Fibroblast of skin of left biceps (primary cell): ENCODE measurements at regions not wholly inside any gene's neighbourhood (a gene's known extent, or its start where the extent isn't known, plus 50 kb on each side); places are given as distances from the start of the nearest gene placed in this dataset.

Experiments used
- DNase-seq, 2 experiments: peaks; one replicate each; pipeline ENCODE4 v3.0.0-alpha.2; 2013; ENCODE audit warnings: low read depth in 2 of 2

DNA sequence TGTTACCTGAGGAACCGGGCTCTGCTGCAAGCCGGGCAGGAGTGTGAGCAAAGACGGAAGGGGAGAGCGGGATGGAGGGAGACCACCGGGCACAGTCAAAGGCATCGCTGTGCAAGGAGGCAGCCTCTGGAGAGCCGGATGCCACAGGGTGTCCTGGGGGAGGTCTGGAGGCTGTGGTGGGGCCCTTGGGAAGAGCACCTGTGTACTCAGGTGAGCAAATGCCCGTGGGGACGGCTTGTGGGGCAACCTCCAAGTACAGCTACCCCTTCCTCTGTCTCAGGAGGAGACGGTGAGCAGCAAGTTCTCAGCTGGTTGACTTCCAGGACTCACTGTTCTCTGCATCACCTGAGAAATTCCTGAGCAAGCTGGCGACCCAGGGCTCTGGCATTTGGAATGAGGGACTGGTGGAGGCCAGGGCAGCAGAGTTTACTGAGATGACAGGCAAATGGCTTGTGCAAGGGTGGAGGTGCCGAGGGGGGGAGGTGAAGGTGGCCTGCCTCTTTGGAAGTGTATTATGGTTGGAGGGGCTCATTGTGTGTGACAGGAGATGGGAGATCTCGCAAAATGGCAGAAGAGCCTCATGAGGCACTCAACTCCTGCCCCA is 345.2 kb upstream of the SHH start:
- no peak for DNase-seq

DNA sequence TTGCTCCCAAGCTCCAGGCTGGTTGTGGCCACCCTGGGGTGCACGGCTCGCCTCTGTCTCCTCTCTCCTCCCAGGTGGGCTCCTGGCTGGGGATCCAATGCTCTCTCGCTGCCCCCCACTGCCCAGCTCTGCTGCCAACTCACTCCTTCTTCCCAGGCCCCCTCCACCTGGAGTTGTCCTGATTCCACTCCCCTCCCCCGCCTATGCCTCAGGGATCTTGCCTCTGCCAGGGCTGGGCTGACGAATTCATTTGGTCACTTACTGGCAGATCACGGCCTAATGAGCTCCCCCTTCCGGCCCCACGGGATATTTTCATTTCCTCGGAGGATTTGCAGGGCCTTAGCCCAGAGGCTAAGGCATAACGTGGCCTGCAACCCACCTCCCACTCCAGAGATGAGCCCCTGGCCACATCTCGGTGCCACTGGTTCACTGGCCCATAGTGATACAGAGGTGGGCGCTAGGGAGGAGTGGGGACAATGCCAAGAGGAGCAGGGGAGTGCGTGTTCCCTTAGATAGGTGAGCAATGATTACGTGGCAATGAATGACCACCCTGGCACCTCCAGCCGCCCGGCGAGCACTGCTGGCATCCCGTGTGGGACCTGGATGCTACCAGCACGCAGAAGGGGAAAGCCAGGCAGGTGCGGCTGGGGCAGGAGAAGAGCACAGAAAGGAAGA is 344.6 kb upstream of the SHH start:
- DNase-seq, result no peak

DNA sequence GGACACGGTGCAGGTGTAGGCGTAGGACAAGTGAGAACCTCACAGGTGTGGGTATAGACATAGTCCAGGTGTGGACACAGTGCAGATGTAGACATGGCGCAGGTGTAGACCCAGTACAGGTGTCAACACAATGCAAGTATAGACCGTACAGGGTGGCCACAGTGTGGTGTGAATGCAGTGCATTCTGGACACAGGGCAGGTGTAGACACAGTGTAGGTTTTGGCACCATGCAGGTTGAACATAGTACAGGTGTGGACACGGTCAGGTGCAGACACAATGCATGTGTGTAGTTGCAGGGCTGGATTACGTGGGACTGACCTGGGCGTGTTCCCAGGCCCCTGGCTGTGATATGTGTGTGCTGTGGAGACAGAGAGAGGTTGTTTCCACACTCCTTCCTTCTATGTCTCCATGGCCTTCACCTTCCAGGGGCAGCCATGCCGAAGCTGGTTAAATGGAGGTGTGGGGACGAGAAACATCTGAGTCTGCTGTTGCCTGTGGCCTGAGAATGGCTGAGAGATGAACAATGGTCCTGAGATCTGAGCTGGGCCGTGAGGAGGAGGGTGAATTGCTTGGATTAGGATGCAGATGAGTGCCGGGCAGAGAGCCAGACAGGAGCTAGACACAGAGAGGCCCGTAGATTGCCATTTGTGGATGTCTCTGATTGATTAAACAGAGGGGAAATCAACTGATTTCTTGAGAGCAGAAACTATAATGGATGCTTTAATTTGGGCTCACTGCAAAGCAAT is 343.9 kb upstream of the SHH start:
- DNase-seq, result no peak

DNA sequence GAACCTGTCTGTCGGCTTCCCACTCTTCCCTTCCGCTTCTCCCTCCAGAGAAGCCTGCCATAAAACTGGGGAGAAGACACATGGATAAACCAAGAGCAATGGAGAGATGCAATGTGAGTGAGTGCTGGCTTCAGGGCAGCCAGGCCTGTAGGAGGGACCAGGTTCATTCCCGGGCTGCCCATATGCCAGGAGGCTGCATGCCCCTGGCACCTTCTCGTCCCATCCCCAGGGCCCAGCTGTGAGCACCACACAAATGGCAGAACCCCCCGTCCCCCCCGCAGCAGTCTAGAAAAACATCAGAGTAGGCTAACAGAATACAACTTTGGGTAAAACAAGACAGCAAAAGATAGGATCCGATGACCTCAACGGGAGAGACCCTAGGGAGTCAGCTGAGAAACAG is 341.3 kb upstream of the SHH start:
- DNase-seq, result no peak

DNA sequence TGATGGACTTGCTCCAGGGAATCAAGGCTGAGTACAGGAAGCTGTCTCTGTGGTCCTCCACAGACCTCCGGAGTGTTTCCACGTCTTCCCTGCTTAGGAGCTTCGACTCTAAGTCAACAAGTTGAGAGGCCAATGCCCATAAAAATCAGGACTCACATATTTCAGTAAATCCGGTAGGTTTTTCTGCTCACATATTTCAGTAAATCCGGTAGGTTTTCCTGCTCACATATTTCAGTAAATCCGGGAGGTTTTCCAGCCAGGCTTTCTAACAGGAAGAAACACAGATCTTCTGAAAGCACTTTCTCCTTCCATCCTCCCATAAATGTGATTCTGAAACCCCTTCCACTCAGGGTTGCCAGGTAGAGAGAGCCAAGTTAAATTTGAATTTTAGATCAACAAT is 340.1 kb upstream of the SHH start:
- no peak for DNase-seq

DNA sequence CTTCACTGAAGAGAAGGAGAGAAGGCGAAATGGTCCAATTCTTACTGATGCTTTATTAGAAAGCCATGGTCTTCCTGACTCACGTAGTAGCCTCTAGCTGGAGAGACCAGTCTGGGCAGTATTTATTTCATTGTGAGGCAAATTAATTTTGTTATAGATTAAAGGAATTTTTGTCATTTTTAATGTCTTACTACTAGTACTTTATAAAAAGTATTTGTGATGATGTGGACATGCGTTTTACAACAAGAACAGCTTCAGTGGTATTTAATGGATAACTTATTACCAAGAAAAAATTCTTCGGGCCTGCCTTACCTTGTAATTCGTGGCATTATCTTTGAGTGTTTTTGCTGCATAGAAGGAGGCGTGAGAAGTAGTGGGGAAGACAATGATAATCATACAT is 339.4 kb upstream of the SHH start:
- no peak for DNase-seq

DNA sequence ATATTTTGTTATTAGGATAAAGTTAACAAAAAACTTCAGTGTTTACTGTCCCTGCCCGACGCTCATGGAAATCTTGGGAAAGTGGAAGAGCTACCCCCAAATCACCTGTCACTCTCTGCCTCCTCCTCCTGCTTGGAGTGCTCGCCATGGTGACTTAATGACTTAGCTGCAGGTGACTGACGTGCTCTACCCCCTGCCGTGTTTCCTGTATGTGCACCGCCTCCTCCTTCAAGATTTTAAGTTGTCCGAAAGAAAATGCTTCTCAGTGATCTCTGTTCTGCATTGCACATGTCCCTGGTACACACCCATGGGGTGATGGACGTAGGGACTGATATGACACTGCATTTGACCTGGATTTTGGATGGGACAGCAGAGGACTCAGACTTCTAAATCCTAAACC is 338.8 kb upstream of the SHH start:
- DNase-seq, result no peak

DNA sequence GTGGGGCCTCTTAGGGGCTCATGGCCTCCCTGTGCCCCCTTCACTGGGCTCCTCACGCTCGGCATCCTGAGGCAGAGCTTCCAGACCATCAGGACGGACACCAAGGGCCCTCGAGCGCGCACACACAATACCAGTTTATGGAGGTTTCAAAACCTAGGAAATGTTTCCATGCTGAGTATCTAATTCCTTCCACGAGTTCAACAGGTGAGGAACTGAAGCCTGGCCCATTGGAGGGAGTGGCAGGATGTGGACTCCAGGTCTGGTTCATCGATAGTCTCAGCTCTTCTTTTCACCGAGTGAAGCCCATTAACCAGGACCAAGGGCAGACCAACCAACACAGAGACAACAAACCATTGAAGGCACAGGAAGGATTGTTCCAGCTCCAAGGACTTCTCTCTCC is 336.7 kb upstream of the SHH start:
- no peak for DNase-seq

DNA sequence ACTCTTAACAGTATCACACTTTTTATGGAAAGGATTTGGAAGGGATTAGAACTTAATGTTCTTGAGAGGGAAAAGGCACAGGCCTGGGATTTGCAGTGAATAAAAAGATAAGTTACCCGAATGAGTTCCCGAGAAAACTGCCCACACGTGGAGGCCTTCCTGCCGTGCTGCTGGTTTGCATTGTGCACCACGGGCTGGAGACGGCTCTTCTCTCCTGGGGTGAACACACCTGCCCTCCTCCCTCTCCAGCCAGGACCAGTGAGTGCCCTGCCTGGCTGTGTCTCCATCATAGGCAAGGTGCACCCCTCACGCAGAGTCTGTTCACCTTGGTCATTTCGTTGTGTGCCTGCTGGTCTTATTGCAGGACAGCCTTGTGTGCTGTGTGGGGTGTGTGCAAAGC is 336.3 kb upstream of the SHH start:
- no peak for DNase-seq

DNA sequence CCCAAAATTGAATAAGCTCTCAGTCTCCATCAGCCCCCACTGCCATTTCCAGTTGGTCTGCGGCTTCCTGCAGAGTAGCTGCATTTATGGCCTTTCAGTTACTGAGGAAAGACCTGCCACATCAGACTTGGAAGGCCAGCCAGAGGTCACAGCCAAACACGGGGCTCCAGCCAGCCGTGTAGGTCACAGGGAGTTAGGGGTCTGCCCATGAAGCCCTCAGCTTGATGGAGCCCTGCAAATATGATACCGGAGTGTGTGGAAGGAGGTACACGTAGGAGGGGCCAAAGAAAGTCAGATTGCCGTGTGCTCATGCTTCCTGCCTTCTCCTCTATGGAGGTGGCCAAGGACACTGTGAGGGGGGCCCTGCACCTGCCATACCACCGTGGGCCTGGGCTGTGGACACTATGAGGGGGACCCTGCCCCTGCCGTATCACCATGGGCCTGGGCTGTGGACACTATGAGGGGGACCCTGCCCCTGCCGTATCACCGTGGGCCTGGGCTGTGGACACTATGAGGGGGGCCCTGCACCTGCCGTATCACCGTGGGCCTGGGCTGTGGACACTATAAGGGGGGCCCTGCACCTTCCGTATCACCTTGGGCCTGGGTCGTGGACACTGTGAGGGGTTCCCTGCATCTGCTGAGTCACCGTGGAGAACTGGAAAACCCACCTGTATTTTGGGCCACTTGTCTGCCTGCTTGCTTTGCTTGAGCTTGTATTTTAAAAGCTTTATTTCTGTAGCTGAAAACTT is 335.7 kb upstream of the SHH start:
- DNase-seq, result no peak

DNA sequence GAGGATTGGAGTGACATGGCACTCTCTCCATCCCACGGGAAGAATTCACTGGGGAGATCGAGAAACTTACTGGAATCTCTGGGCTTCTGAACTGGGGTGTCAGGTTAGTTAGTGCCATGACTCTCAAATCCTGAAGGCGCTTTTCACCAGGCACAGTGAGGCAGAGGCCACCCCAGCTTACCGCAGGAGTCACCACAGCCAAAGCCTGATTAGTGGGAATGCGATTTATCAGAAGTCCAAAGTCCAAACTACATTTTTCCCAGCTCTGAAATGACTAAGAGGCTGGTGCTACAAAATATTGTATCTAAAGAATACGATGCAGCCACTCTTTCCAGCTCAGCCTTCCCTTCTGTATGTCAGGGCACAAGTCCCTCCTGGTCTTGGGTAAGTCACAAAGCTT is 334.8 kb upstream of the SHH start:
- DNase-seq, result no peak

DNA sequence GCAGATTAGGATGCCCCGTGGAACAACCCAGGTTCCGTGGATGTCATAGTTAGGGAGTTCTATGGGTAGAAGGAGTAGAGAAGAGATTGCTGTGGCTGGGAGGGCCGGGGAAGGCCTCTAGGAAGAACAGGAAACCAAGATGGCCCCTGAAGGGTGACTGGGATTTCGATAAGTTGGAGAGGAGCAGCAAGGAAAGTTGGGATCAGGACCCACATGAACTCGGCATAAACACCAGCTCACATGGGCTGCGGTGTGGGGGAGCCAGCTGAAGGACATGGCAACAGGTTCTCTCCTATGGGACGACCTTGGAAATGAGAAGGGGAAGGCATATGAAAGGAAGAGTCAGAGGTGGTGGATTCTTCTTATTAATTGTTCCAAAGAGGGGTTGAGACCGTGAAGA is 333.7 kb upstream of the SHH start:
- no peak for DNase-seq

DNA sequence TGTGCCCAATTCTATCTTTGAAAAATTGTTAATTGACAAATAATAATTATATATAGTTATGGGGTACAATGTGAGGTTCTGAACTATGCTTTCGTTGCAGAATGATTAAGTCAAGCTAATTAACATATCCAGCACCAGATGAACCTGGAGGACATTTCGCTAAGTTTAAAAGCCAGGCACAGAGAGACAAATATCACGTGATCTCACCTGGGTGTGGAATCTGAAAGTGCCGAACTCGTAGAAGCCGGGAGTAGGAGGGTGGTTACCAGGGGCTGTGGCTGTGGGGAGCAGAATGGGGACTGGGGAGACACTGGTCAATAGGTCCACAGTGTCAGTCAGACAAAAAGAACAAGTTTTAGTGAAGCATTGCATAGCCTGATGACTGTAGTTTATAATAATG is 332.9 kb upstream of the SHH start:
- DNase-seq, result no peak

DNA sequence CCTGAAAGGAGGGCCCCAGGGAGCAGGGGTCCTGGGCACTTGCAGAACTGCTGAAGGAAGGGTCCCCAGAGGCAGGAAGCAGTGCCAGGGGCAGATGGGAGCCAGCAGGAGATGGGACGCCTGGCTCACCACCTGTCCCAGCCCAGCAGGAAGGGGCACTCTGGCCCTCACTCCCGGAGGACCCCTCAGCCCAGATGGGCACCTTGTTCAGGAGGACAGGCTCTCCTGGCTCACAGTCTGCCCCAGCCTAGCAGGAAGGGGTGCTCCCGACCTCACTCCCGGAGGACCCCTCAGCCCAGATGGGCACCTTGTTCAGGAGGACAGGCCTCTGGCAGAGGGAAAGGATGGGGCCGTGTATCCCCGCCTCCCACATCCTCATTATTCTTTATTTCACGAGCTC is 331.4 kb upstream of the SHH start:
- DNase-seq, result no peak

DNA sequence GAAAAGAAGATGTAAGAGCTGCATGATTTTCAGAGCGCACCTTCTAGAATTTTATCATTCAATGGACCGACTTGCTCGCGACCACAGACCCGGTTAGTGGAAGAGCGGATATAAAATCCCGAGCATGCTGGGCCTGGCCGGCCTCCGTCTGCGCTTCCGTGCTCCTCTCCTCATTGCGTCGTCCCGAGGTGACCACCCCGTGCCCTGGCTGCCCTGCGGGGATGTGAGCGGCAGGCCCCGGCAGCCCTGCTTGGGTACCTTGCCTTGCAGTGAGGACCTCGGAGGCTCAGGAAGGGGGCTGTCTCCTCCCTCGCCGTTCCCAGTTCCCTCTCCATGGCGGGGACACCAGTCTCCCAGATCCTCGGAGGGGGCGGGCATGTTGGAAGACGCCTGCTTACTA is 330.9 kb upstream of the SHH start:
- DNase-seq, result no peak

DNA sequence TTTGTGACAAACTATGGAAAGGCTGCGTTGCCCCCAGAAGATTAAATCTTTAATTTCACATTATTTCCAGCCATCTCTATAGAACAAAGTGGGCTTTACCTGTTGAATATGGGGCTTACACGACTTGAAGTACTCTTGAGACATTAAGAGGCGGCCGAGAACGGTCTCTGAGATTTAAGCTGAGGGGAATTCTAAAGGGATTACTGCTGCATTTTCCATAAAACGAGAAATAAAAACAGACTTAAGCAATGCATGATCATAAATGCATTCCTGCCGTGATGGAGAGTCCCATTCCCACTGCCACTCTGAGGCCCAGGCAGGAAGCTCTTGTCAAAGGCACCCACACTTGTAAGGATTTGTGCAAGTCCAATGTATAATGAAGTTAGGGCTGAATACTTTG is 329.7 kb upstream of the SHH start:
- DNase-seq, result no peak

DNA sequence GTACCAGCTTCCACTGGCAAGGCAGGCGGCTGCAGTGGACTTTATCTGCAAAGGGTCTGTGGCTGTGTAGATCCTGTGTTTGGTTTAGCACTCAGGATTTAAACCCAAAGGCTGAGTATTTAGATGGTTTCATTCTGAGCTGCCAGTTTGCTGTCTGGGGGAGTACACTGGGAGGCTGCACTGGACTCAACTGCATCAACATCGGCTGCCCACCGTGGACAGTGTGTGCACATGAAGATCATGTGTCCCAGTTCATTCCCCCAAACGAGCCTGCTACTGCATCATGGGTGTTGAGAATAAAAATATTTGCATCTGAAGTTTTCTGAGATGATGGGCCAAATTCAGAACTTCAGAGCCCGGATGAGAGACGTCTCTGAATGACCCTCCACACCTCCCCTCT is 328.6 kb upstream of the SHH start:
- no peak for DNase-seq

DNA sequence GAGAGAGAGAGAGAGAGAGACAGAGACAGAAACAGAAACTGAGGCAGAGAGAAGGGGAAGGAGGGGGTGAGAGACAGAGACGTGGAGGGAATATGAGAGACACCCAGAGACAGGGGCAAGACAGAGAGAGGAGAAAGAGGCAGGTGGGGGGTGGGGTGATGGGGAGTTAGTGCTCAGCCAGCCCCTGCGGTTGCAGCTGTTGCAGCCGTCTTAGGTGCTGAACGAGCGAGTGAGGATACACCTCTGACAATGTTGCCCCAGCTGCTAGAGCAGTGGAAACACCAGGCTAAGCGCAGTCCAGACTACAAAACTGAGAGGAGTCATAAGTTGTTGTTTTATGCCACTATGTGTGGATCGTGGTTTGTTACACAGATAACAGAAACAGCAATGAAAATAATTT is 328.2 kb upstream of the SHH start:
- no peak for DNase-seq

DNA sequence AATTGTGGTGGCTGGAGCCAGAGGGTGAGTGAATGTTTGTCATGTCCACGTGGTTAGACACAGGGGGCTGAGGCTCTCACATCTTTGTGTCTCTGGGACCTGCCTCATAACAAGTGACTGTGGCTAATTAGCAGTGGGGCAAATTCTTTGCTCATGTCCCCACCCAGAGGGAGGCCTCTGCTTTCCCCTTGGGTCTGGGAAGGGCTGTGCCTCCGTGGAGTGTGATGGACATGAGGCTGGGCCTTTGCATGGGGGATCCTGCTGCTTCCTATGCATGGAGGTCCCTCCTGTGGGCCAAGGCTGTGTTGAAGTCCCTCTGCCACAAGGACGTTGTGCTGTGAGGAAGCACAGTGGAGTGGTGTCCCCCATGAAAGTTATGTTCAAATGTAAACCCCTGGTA is 327.4 kb upstream of the SHH start:
- no peak for DNase-seq

DNA sequence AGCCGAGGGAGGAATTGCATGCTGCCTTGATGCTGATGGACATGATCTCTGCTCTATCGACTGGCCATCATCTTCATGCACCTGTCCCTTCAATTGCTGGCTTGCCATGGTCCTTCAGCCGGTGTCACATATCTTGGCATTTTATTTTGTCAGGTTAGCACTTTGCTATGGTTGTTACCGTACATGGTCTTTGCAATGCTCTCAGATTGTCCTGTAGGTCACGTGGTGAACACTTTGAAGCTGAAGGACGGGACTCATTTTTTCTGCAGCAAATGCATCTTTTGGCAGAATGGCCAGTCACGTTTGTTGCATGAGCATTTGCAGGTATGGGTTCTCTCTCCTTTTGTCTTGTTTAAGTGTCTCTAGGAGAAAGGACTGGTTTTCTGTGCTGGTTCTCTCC is 326.8 kb upstream of the SHH start:
- no peak for DNase-seq

DNA sequence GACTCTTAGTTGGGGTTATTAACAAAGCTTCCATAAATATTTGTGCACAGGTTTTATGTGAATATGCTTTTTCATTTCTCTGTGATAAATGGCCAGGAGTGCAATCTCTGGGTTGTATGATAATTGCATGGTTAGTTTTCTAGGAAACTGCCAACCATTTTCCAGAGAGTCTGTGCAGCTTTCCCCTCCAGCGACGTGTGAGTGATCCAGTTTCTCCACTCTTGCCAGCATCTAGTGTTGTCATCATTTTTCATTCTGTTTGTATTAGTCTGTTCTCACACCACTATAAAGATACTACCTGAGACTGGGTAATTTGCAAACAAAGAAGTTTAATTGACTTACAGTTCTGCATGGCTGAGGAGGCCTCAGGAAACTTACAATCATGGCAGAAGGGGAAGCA is 319.6 kb upstream of the SHH start:
- no peak for DNase-seq

DNA sequence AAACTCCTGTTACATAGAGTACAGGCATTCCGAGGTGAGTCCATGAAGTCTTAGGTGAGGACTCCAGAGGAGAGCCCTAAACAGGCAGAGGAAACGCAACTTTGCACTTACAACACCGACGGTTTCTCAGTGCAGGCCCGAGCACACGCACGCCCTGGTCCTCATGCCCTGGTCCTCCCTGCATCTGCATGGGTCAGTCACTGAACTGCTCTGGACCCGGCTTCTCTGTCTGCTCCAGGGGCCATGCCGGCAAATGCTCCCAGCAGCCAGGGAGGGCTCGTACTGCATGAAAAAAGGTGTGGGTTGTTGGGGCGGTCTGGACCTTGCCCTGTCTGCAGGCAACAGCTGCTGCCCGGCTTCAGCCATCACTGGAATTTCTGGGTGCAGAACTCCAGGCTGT is 317.3 kb upstream of the SHH start:
- no peak for DNase-seq

DNA sequence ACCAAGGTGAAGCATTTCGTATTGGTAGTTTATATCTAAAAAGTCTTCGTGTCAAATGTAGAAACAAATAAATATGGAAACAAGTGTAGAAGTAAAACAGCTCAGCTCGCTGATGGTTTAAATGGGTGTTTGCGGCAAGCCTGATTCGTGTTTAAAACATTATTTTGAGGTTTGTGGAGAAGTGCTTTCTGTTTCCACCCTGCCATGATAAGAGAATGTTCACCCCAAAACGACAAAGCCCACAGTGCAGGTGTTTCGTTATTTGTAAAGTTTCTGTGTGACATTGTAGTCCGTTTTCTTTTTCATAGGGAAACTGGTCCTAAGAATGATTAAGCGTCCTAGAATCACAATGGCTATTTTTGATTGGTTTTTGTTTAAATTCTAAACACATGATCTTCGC is 316.2 kb upstream of the SHH start:
- no peak for DNase-seq
